Lower lobe of right lung (tissue), 2 donors: ENCODE measurements at regions not wholly inside any gene's neighbourhood (a gene's known extent, or its start where the extent isn't known, plus 50 kb on each side); places are given as distances from the start of the nearest gene placed in this dataset.

Experiments used
- ATAC-seq, 2 donors: fragments of 200-7000 bp; cut with Tn5 transposase; one replicate each; pipeline ENCODE4 v1.9.1; 2020 to 2022; ENCODE audit warnings: mild to moderate bottlenecking in 2 of 2, moderate library complexity in 2 of 2
- DNase-seq: peaks from one replicate; pipeline ENCODE4 v3.0.0-alpha.2; 2020
- H3K27ac ChIP-seq: fragments of 200-600 bp; one replicate; pipeline ENCODE4 v1.8.0; 2022
- H3K27me3 ChIP-seq: fragments of 200-600 bp; one replicate; pipeline ENCODE4 v1.8.0; 2022; ENCODE audit warnings: low read depth
- H3K36me3 ChIP-seq: fragments of 200-600 bp; one replicate; pipeline ENCODE4 v1.8.0; 2022; ENCODE audit warnings: mild to moderate bottlenecking
- H3K4me1 ChIP-seq: fragments of 200-600 bp; one replicate; pipeline ENCODE4 v1.8.0; 2022
- H3K4me3 ChIP-seq: fragments of 200-600 bp; one replicate; pipeline ENCODE4 v1.8.0; 2022; ENCODE audit warnings: mild to moderate bottlenecking
- H3K9me3 ChIP-seq: fragments of 200-600 bp; one replicate; pipeline ENCODE4 v1.8.0; 2022
- CTCF ChIP-seq: fragments of 200-600 bp; IDR thresholded peaks from one replicate; pipeline ENCODE4 v1.8.0; 2022; ENCODE audit warnings: antibody characterized with exemption, mild to moderate bottlenecking
- intact Hi-C: fragments of 100-400 bp; cut with DNase I; formaldehyde crosslinking; loops from one replicate; pipeline ENCODE4 v1.11.0; 2022
- donor health status: DM: no; HTN: yes; CAD: no; lungs with severe emphysema.

- peaks cover 14% of the 10 kb centered on the region for H3K4me1 ChIP-seq
- intact Hi-C loops: no loop called here
- DNase-seq (no peak), ATAC-seq (no peak)
- no peak for TF ChIP-seq CTCF
- H3K36me3 ChIP-seq: no peaks in the 10 kb centered on the region
- H3K27me3 ChIP-seq: no peaks in the 10 kb centered on the region
- H3K9me3 ChIP-seq: no peaks in the 10 kb centered on the region
- H3K4me3 ChIP-seq: no peak overlapping the region
- no peak overlapping the region for H3K27ac ChIP-seq
Measured at GRCh38 chr3:64294771-64295170, 69.5 kb upstream of the PRICKLE2 start.

GRCh38 chr3:64293121-64293520 lies 67.9 kb upstream of the PRICKLE2 start:
- no peak for DNase-seq
- H3K36me3 ChIP-seq: no peaks in the 10 kb centered on the region
- H3K9me3 ChIP-seq: no peaks in the 10 kb centered on the region
- intact Hi-C loops: no loop called here
- no peak overlapping the region for H3K27ac ChIP-seq
- no peak for TF ChIP-seq CTCF
- H3K4me1 ChIP-seq: peaks cover 14% of the 10 kb centered on the region
- H3K27me3 ChIP-seq: no peaks in the 10 kb centered on the region
- peak in 1 of 2 donors; percentile 9 for ATAC-seq
- no peak overlapping the region for H3K4me3 ChIP-seq

- TF ChIP-seq CTCF: no peak
- H3K4me1 ChIP-seq: peaks cover 14% of the 10 kb centered on the region
Measured at GRCh38 chr3:64291956-64292355, 66.7 kb upstream of the PRICKLE2 start.

GRCh38 chr3:64291345-64291744 lies 66.1 kb upstream of the PRICKLE2 start:
- peak; percentile 39 to 47 for ATAC-seq
- no peaks in the 10 kb centered on the region for H3K27me3 ChIP-seq
- intact Hi-C loops: no loop called here
- no peak for TF ChIP-seq CTCF
- DNase-seq: no peak
- H3K36me3 ChIP-seq: no peaks in the 10 kb centered on the region
- H3K9me3 ChIP-seq: no peaks in the 10 kb centered on the region
- H3K27ac ChIP-seq: peak overlapping the region; percentile 4
- no peak overlapping the region for H3K4me3 ChIP-seq
- H3K4me1 ChIP-seq: peaks cover 14% of the 10 kb centered on the region

More at GRCh38 chr3:64291956-64292355, 66.7 kb upstream of the PRICKLE2 start:
- H3K27me3 ChIP-seq: no peaks in the 10 kb centered on the region
- H3K9me3 ChIP-seq: no peaks in the 10 kb centered on the region
- ATAC-seq: peak; percentile 38 to 40
- no peaks in the 10 kb centered on the region for H3K36me3 ChIP-seq
- no peak for DNase-seq
- intact Hi-C loops: no loop called here
- no peak overlapping the region for H3K4me3 ChIP-seq
- H3K27ac ChIP-seq: no peak overlapping the region

- Histone ChIP-seq H3K27ac (peak overlapping the region; percentile 4), H3K36me3 (no peaks in the 10 kb centered on the region), H3K27me3 (no peaks in the 10 kb centered on the region), H3K9me3 (no peaks in the 10 kb centered on the region), H3K4me3 (no peak overlapping the region), H3K4me1 (peaks cover 14% of the 10 kb centered on the region)
- ATAC-seq (peak; percentile 31 to 62), DNase-seq (no peak)
- intact Hi-C loops: no loop called here
- TF ChIP-seq CTCF: no peak
Measured at GRCh38 chr3:64290864-64291263, 65.6 kb upstream of the PRICKLE2 start.

- peaks cover 14% of the 10 kb centered on the region for H3K4me1 ChIP-seq
- TF ChIP-seq CTCF: no peak
- DNase-seq (no peak), ATAC-seq (no peak)
- no peaks in the 10 kb centered on the region for H3K27me3 ChIP-seq
- H3K36me3 ChIP-seq: no peaks in the 10 kb centered on the region
- H3K9me3 ChIP-seq: no peaks in the 10 kb centered on the region
- no peak overlapping the region for H3K27ac ChIP-seq
- no peak overlapping the region for H3K4me3 ChIP-seq
- intact Hi-C loops: no loop called here
Measured at GRCh38 chr3:64290161-64290560, 64.9 kb upstream of the PRICKLE2 start.
